ENCODE measurements at regions not wholly inside any gene's neighbourhood (a gene's known extent, or its start where the extent isn't known, plus 50 kb on each side); places are given as distances from the start of the nearest gene placed in this dataset.

- no peaks in the 10 kb centered on the region for H4K20me1 ChIP-seq (ENCODE audit: insufficient read depth, low read length)
- H3K4me1 ChIP-seq (ENCODE audit: insufficient read depth, low read length), result no peaks in the 10 kb centered on the region
- H3K79me2 ChIP-seq (ENCODE audit: insufficient read depth, low read length), result no peaks in the 10 kb centered on the region
- H3K9me3 ChIP-seq (ENCODE audit: low read depth, low read length), result peaks cover 2% of the 10 kb centered on the region
- no peak overlapping the region for H3K4me2 ChIP-seq (ENCODE audit: insufficient read depth, low read length)
- H3K27ac ChIP-seq (ENCODE audit: low read depth, low read length), result no peak overlapping the region
- no peak for DNase-seq (ENCODE audit: insufficient read length, low spot score, missing footprints)
- no peak overlapping the region for H2AFZ ChIP-seq (ENCODE audit: low read length)
- H3K36me3 ChIP-seq (ENCODE audit: insufficient read depth, low read length), result no peaks in the 10 kb centered on the region
- TF ChIP-seq CTCF (IDR thresholded peaks at IDR 0.05; ENCODE audit: extremely low read depth, low read depth, low read length), result no peak
- H3K4me3 ChIP-seq (ENCODE audit: insufficient read depth, low read length), result no peak overlapping the region
- H3K27me3 ChIP-seq (ENCODE audit: insufficient read depth, low read length), result no peaks in the 10 kb centered on the region
These were observed 200.7 kb downstream of the SOX2 start for GRCh38 chr3:181912384-181912783.

- Histone ChIP-seq H3K79me2 (ENCODE audit: insufficient read depth, low read length) (no peaks in the 10 kb centered on the region), H3K4me3 (ENCODE audit: insufficient read depth, low read length) (no peak overlapping the region), H3K4me2 (ENCODE audit: insufficient read depth, low read length) (no peak overlapping the region), H3K27me3 (ENCODE audit: insufficient read depth, low read length) (no peaks in the 10 kb centered on the region), H4K20me1 (ENCODE audit: insufficient read depth, low read length) (no peaks in the 10 kb centered on the region), H3K36me3 (ENCODE audit: insufficient read depth, low read length) (no peaks in the 10 kb centered on the region), H3K9me3 (ENCODE audit: low read depth, low read length) (peaks cover 2% of the 10 kb centered on the region), H3K4me1 (ENCODE audit: insufficient read depth, low read length) (no peaks in the 10 kb centered on the region), H2AFZ (ENCODE audit: low read length) (no peak overlapping the region), H3K27ac (ENCODE audit: low read depth, low read length) (no peak overlapping the region)
- no peak for TF ChIP-seq CTCF (IDR thresholded peaks at IDR 0.05; ENCODE audit: extremely low read depth, low read depth, low read length)
- no peak for DNase-seq (ENCODE audit: insufficient read length, low spot score, missing footprints)
These were observed 201.5 kb downstream of the SOX2 start for GRCh38 chr3:181913254-181913653.

GRCh38 chr3:181915551-181915950 is 203.8 kb downstream of the SOX2 start:
- no peak for TF ChIP-seq CTCF (IDR thresholded peaks at IDR 0.05; ENCODE audit: extremely low read depth, low read depth, low read length)
- no peak overlapping the region for H3K4me3 ChIP-seq (ENCODE audit: insufficient read depth, low read length)
- no peak overlapping the region for H2AFZ ChIP-seq (ENCODE audit: low read length)
- no peaks in the 10 kb centered on the region for H3K27me3 ChIP-seq (ENCODE audit: insufficient read depth, low read length)
- no peak overlapping the region for H3K27ac ChIP-seq (ENCODE audit: low read depth, low read length)
- no peaks in the 10 kb centered on the region for H4K20me1 ChIP-seq (ENCODE audit: insufficient read depth, low read length)
- DNase-seq (ENCODE audit: insufficient read length, low spot score, missing footprints), result no peak
- H3K79me2 ChIP-seq (ENCODE audit: insufficient read depth, low read length), result no peaks in the 10 kb centered on the region
- H3K9me3 ChIP-seq (ENCODE audit: low read depth, low read length), result no peaks in the 10 kb centered on the region
- H3K36me3 ChIP-seq (ENCODE audit: insufficient read depth, low read length), result no peaks in the 10 kb centered on the region
- H3K4me2 ChIP-seq (ENCODE audit: insufficient read depth, low read length), result no peak overlapping the region
- no peaks in the 10 kb centered on the region for H3K4me1 ChIP-seq (ENCODE audit: insufficient read depth, low read length)

GRCh38 chr3:181916013-181916412 is 204.3 kb downstream of the SOX2 start:
- Histone ChIP-seq H3K9me3 (ENCODE audit: low read depth, low read length) (no peaks in the 10 kb centered on the region), H3K27me3 (ENCODE audit: insufficient read depth, low read length) (no peaks in the 10 kb centered on the region), H4K20me1 (ENCODE audit: insufficient read depth, low read length) (no peaks in the 10 kb centered on the region), H3K4me1 (ENCODE audit: insufficient read depth, low read length) (no peaks in the 10 kb centered on the region), H2AFZ (ENCODE audit: low read length) (no peak overlapping the region), H3K36me3 (ENCODE audit: insufficient read depth, low read length) (no peaks in the 10 kb centered on the region), H3K4me2 (ENCODE audit: insufficient read depth, low read length) (no peak overlapping the region), H3K27ac (ENCODE audit: low read depth, low read length) (no peak overlapping the region), H3K4me3 (ENCODE audit: insufficient read depth, low read length) (no peak overlapping the region), H3K79me2 (ENCODE audit: insufficient read depth, low read length) (no peaks in the 10 kb centered on the region)
- no peak for DNase-seq (ENCODE audit: insufficient read length, low spot score, missing footprints)
- TF ChIP-seq CTCF (IDR thresholded peaks at IDR 0.05; ENCODE audit: extremely low read depth, low read depth, low read length), result no peak
